A549 (cell line): ENCODE measurements at regions not wholly inside any gene's neighbourhood (a gene's known extent, or its start where the extent isn't known, plus 50 kb on each side); places are given as distances from the start of the nearest gene placed in this dataset.
A peak's percentile ranks its signal among the peaks of the same experiment; 100 is the strongest.

Source experiments
- ATAC-seq, 2 experiments: fragments of 200-7000 bp in 1 of 2; fragments of >200 bp in 1 of 2; cut with Nextera tagmentation in 1 of 2; cut with Tn5 transposase in 1 of 2; 3 replicates each; pipeline versions ENCODE4 v1.8.0 to v1.9.1; 2018 to 2020; ENCODE audit warnings: mild to moderate bottlenecking in 1 of 2, moderate library complexity in 1 of 2
- CTCF ChIA-PET: fragments of 300-600 bp; sonication (Branson Sonifier 250); formaldehyde crosslinking; extraction: SDS; loops from one replicate; lab custom pipeline; 2021; ENCODE audit warnings: antibody characterized with exemption, inconsistent platforms; lab: Yijun Ruan, JAX
- POLR2A ChIA-PET: fragments of 350-600 bp; formaldehyde crosslinking; extraction: SDS; loops from one replicate; lab custom pipeline; 2021; ENCODE audit warnings: antibody characterized with exemption, inconsistent platforms; lab: Yijun Ruan, JAX
- DNase-seq, 2 experiments: peaks; one replicate each; pipeline versions ENCODE4 v3.0.0 to v3.0.0-alpha.2; 2011 to 2016; ENCODE audit warnings: low read depth in 1 of 2, low spot score in 1 of 2
- FAIRE-seq: peaks from 2 replicates; lab custom pipeline; 2011; peaks lifted over from hg19 to GRCh38; lab: Jason Lieb, UNC
- H3K27ac ChIP-seq, 2 experiments: fragments of >200 bp; sonication (Bioruptor Twin); formaldehyde crosslinking; 3 replicates each; pipeline ENCODE4 v1.5.1; 2016 to 2017
- H3K4me1 ChIP-seq: fragments of >200 bp; sonication (Bioruptor Twin); formaldehyde crosslinking; 3 replicates; pipeline ENCODE4 v1.6.1; 2016
- H3K4me2 ChIP-seq: fragments of >200 bp; sonication (Bioruptor Twin); formaldehyde crosslinking; 3 replicates; pipeline ENCODE4 v1.6.1; 2016
- H3K4me3 ChIP-seq: fragments of >200 bp; sonication (Bioruptor Twin); formaldehyde crosslinking; 3 replicates; pipeline ENCODE4 v1.5.1; 2016
- H3K9me3 ChIP-seq: fragments of >200 bp; sonication (Bioruptor Twin); formaldehyde crosslinking; 3 replicates; pipeline ENCODE4 v1.6.1; 2016
- ATOH8 ChIP-seq: fragments of 250-450 bp; sonication (Bioruptor Pico); IDR thresholded peaks from 2 replicates; pipeline ENCODE4 v1.5.0; 2020; ENCODE audit warnings: low read depth, mild to moderate bottlenecking, moderate library complexity
- BCL3 ChIP-seq: fragments of >200 bp; sonication (Bioruptor Twin); formaldehyde crosslinking; IDR thresholded peaks from 3 replicates; pipeline ENCODE4 v1.6.1; 2016
- CBX2 ChIP-seq: fragments of 200-600 bp; sonication (generic); IDR thresholded peaks from 2 replicates; pipeline ENCODE4 v1.6.1; 2016; ENCODE audit warnings: low read depth, mild to moderate bottlenecking, borderline replicate concordance
- ELK1 ChIP-seq: fragments of 150-350 bp; IDR thresholded peaks from 2 replicates; pipeline ENCODE4 v1.6.1; 2014; ENCODE audit warnings: low read depth, mild to moderate bottlenecking, low read length
- ESRRA ChIP-seq: fragments of 150-350 bp; IDR thresholded peaks from 2 replicates; pipeline ENCODE4 v1.6.1; 2014; ENCODE audit warnings: mild to moderate bottlenecking, low read length, borderline replicate concordance
- FOSB ChIP-seq: fragments of 250-450 bp; sonication (Bioruptor Pico); IDR thresholded peaks from 2 replicates; pipeline ENCODE4 v1.5.0; 2020; ENCODE audit warnings: mild to moderate bottlenecking, moderate library complexity
- FOXS1 ChIP-seq: fragments of 250-450 bp; sonication (Bioruptor Pico); IDR thresholded peaks from 2 replicates; pipeline ENCODE4 v1.5.0; 2020; ENCODE audit warnings: mild to moderate bottlenecking, moderate library complexity
- GATA3 ChIP-seq: IDR thresholded peaks from 2 replicates; pipeline ENCODE4 v1.6.1; 2012; ENCODE audit warnings: borderline replicate concordance
- HDAC2 ChIP-seq: fragments of 200-600 bp; sonication (generic); IDR thresholded peaks from 2 replicates; pipeline ENCODE4 v1.6.1; 2016
- HMGXB4 ChIP-seq: fragments of 250-450 bp; sonication (Bioruptor Pico); IDR thresholded peaks from 2 replicates; pipeline ENCODE4 v1.5.0; 2021; ENCODE audit warnings: mild to moderate bottlenecking, moderate library complexity, borderline replicate concordance
- HOXA7 ChIP-seq: fragments of 250-450 bp; sonication (Bioruptor Pico); IDR thresholded peaks from 2 replicates; pipeline ENCODE4 v1.5.0; 2020; ENCODE audit warnings: mild to moderate bottlenecking, moderate library complexity
- HOXB13 ChIP-seq: fragments of 250-450 bp; sonication (Bioruptor Pico); IDR thresholded peaks from 2 replicates; pipeline ENCODE4 v1.5.0; 2020; ENCODE audit warnings: low read depth, mild to moderate bottlenecking, moderate library complexity
- HOXB5 ChIP-seq: fragments of 250-450 bp; sonication (Bioruptor Pico); IDR thresholded peaks from 2 replicates; pipeline ENCODE4 v1.5.0; 2020; ENCODE audit warnings: mild to moderate bottlenecking, moderate library complexity
- KDM1A ChIP-seq: fragments of 200-600 bp; sonication (generic); IDR thresholded peaks from 2 replicates; pipeline ENCODE4 v1.6.1; 2016; ENCODE audit warnings: low read depth, mild to moderate bottlenecking
- MAFK ChIP-seq: fragments of 450-650 bp; IDR thresholded peaks from 2 replicates; pipeline ENCODE4 v1.6.1; 2014; ENCODE audit not compliant: partially characterized antibody
- NFE2L2 ChIP-seq: fragments of 150-350 bp; conservative IDR thresholded peaks from 2 replicates; pipeline ENCODE4 v1.6.1; 2014; ENCODE audit warnings: low read length
- NPAS2 ChIP-seq: fragments of 250-450 bp; sonication (Bioruptor Pico); IDR thresholded peaks from 2 replicates; pipeline ENCODE4 v1.8.0; 2022; ENCODE audit warnings: mild to moderate bottlenecking, moderate library complexity, borderline replicate concordance
- NR3C1 ChIP-seq: fragments of >200 bp; sonication (Bioruptor Twin); formaldehyde crosslinking; IDR thresholded peaks from 3 replicates; pipeline ENCODE4 v1.6.1; 2017
- POLR2AphosphoS2 ChIP-seq: conservative IDR thresholded peaks from 2 replicates; pipeline ENCODE4 v1.6.1; 2012; ENCODE audit warnings: low read length, improper control_type of control experiment, inconsistent platforms
- RAD21 ChIP-seq, 2 experiments: fragments of >200 bp in 1 of 2; sonication (Bioruptor Twin) in 1 of 2; formaldehyde crosslinking in 1 of 2; IDR thresholded peaks in 1 of 2; conservative IDR thresholded peaks in 1 of 2; 2 replicates in 1 of 2; 3 replicates in 1 of 2; pipeline ENCODE4 v1.6.1; 2012 to 2018; ENCODE audit warnings: inconsistent platforms in 1 of 2
- RCOR1 ChIP-seq: fragments of 150-350 bp; IDR thresholded peaks from 2 replicates; pipeline ENCODE4 v1.6.1; 2014; ENCODE audit warnings: antibody characterized with exemption, low read length, low read depth
- REST ChIP-seq: fragments of 200-600 bp; sonication (generic); IDR thresholded peaks from 2 replicates; pipeline ENCODE4 v1.6.1; 2016; ENCODE audit warnings: antibody characterized with exemption, mild to moderate bottlenecking, moderate library complexity
- SMC3 ChIP-seq: fragments of >200 bp; sonication (Bioruptor Twin); formaldehyde crosslinking; IDR thresholded peaks from 3 replicates; pipeline ENCODE4 v1.6.1; 2018; ENCODE audit warnings: inconsistent platforms
- SREBF2 ChIP-seq: fragments of 450-650 bp; IDR thresholded peaks from 2 replicates; pipeline ENCODE4 v1.6.1; 2014; ENCODE audit warnings: mild to moderate bottlenecking, moderate library complexity
- TFCP2L1 ChIP-seq: fragments of 250-450 bp; sonication (Bioruptor Pico); IDR thresholded peaks from 2 replicates; pipeline ENCODE4 v1.5.0; 2021; ENCODE audit warnings: mild to moderate bottlenecking
- ZFP36 ChIP-seq: fragments of 450-650 bp; IDR thresholded peaks from 2 replicates; pipeline ENCODE4 v1.6.1; 2014; ENCODE audit warnings: borderline replicate concordance; ENCODE audit not compliant: partially characterized antibody
- ZSCAN20 ChIP-seq: fragments of 250-450 bp; sonication (Bioruptor Pico); IDR thresholded peaks from 2 replicates; pipeline ENCODE4 v1.8.0; 2022; ENCODE audit warnings: mild to moderate bottlenecking, moderate library complexity
- WGBS: methylation state at CpG from one replicate; pipeline ENCODE4 v1.1.6; 2017; ENCODE audit errors: missing lambda C conversion rate; 5-methylcytosine and 5-hydroxymethylcytosine counted together

- TF ChIP-seq GATA3, result no peak
Measured at GRCh38 chr7:109391240-109391639, 821.6 kb downstream of the DNAJB9 start (continued).

- Histone ChIP-seq H3K4me1 (no peaks in the 10 kb centered on the region), H3K4me2 (no peak overlapping the region), H3K9me3 (no peaks in the 10 kb centered on the region), H3K27ac (no peak overlapping the region), H3K4me3 (no peak overlapping the region)
- WGBS, result 10% methylated on average over 1 of the region's 1 CpG
- DNase-seq (no peak), ATAC-seq (no peak), FAIRE-seq (no peak)
- TF ChIP-seq HOXB5 (no peak), FOSB (CRISPR knock-in tag) (no peak), ELK1 (no peak), ESRRA (no peak), HOXA7 (CRISPR knock-in tag) (no peak), FOXS1 (no peak), SMC3 (no peak), NFE2L2 (no peak), RAD21 (conservative IDR thresholded peaks at IDR 0.05 in 1 of 2, IDR thresholded peaks at IDR 0.05 in 1 of 2) (no peak), ATOH8 (CRISPR knock-in tag) (no peak), TFCP2L1 (CRISPR knock-in tag) (no peak), NPAS2 (CRISPR knock-in tag) (no peak), NR3C1 (no peak), RCOR1 (no peak), GATA3 (no peak), ZSCAN20 (CRISPR knock-in tag) (no peak), HOXB13 (CRISPR knock-in tag) (no peak), BCL3 (no peak), POLR2AphosphoS2 (no peak), HMGXB4 (no peak)
- ChIA-PET POLR2A (no interaction called here), CTCF (no interaction called here)
Measured at GRCh38 chr7:109402107-109402506, 832.4 kb downstream of the DNAJB9 start.

- WGBS, result 11% methylated on average over 3 of the region's 3 CpGs
- Histone ChIP-seq H3K4me1 (no peaks in the 10 kb centered on the region), H3K4me3 (no peak overlapping the region), H3K27ac (no peak overlapping the region), H3K9me3 (no peaks in the 10 kb centered on the region), H3K4me2 (no peak overlapping the region)
- no peak for ATAC-seq
- no peak for FAIRE-seq
- DNase-seq, result no peak
- ChIA-PET CTCF (no interaction called here), POLR2A (no interaction called here)
- peak; percentile 95 for TF ChIP-seq MAFK
- TF ChIP-seq KDM1A, result no peak
- no peak for TF ChIP-seq ZFP36
- no peak for TF ChIP-seq ATOH8 (CRISPR knock-in tag)
- TF ChIP-seq HDAC2, result no peak
- TF ChIP-seq REST, result no peak
- TF ChIP-seq SREBF2, result no peak
- no peak for TF ChIP-seq CBX2
Measured at GRCh38 chr7:109407756-109408155, 838.1 kb downstream of the DNAJB9 start.
